ENCODE measurements at regions not wholly inside any gene's neighbourhood (a gene's known extent, or its start where the extent isn't known, plus 50 kb on each side); places are given as distances from the start of the nearest gene placed in this dataset.
"Not testable (repeated sequence)": the region's sequence is repeated elsewhere in the genome, so short reads cannot be mapped to it uniquely, and the experiment has no call there.

DNA sequence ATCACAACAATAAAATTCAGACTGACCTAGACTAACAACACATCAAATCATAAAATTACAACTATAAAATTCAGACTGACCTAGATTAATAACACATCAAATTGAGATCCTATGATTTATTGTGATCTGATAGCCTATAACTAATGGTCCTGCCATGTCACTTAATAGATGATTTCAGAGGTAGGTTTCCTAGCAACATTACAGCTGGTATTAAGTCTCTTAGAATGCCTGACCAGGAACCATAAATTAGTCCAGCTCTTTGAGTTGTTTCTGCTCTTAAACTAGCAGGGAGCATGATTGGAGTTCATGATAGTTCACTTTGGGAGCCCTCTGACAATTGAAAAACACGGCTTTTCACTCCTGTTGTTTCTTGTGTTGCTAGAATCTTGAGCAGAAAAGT lies 318.9 kb downstream of the BMPER start:
- POLR2A ChIA-PET, result no interaction called here
- intact Hi-C loops (cut with micrococcal nuclease), result no loop called here
- Mint-ChIP-seq H3K4me1 (ENCODE audit: insufficient read depth, unreplicated experiment) (no peaks in the 10 kb centered on the region), H3K36me3 (ENCODE audit: insufficient read depth, unreplicated experiment) (no peaks in the 10 kb centered on the region), H3K27me3 (ENCODE audit: insufficient read depth, unreplicated experiment) (no peaks in the 10 kb centered on the region), H3K4me3 (ENCODE audit: unreplicated experiment) (no peak overlapping the region), H3K9me3 (ENCODE audit: unreplicated experiment) (no peaks in the 10 kb centered on the region), H3K27ac (ENCODE audit: low read depth, unreplicated experiment) (no peak overlapping the region)
- CTCF ChIA-PET, result no interaction called here
- TF ChIP-seq, protein P1, sequence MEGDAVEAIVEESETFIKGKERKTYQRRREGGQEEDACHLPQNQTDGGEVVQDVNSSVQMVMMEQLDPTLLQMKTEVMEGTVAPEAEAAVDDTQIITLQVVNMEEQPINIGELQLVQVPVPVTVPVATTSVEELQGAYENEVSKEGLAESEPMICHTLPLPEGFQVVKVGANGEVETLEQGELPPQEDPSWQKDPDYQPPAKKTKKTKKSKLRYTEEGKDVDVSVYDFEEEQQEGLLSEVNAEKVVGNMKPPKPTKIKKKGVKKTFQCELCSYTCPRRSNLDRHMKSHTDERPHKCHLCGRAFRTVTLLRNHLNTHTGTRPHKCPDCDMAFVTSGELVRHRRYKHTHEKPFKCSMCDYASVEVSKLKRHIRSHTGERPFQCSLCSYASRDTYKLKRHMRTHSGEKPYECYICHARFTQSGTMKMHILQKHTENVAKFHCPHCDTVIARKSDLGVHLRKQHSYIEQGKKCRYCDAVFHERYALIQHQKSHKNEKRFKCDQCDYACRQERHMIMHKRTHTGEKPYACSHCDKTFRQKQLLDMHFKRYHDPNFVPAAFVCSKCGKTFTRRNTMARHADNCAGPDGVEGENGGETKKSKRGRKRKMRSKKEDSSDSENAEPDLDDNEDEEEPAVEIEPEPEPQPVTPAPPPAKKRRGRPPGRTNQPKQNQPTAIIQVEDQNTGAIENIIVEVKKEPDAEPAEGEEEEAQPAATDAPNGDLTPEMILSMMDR (IDR thresholded peaks at IDR 0.05; ENCODE audit: unreplicated experiment), result no peak
- BruUV-seq (replicated peaks), result no TSS peak
- no peak for DNase-seq (ENCODE audit: unreplicated experiment)

DNA sequence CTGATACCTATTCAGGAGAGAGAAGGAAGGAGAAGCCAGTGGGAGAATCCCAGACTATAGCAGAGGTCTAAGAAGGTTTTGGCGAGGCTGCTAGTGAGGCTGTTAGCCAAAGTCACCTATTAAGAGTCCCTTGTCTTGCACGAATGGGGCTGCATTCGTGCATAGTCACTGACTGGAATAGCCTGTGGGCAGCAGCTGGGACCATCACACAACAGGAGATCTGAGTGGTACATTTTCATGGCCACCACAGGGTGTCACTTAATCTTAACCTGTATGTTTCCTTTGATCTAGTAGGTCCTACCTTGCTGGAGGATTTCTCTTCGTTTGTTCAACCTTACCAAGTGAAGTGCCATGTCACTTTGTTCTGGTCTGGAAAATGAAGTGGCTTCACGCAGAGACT lies 319.9 kb downstream of the BMPER start:
- ChIA-PET POLR2A (no interaction called here), CTCF (interaction anchor here (1.1 kb wide), 1 partner anchor 91 kb away, joined by 6 read pairs; no protein-coding TSS in a partner anchor)
- Mint-ChIP-seq H3K27me3 (ENCODE audit: insufficient read depth, unreplicated experiment) (no peaks in the 10 kb centered on the region), H3K4me3 (ENCODE audit: unreplicated experiment) (no peak overlapping the region), H3K4me1 (ENCODE audit: insufficient read depth, unreplicated experiment) (no peaks in the 10 kb centered on the region), H3K27ac (ENCODE audit: low read depth, unreplicated experiment) (no peak overlapping the region), H3K36me3 (ENCODE audit: insufficient read depth, unreplicated experiment) (no peaks in the 10 kb centered on the region), H3K9me3 (ENCODE audit: unreplicated experiment) (no peaks in the 10 kb centered on the region)
- TF ChIP-seq, protein P1 (IDR thresholded peaks at IDR 0.05; ENCODE audit: unreplicated experiment), result no peak
- no TSS peak for BruUV-seq (replicated peaks)
- no peak for DNase-seq (ENCODE audit: unreplicated experiment)
- intact Hi-C loops (cut with micrococcal nuclease), result no loop called here

DNA sequence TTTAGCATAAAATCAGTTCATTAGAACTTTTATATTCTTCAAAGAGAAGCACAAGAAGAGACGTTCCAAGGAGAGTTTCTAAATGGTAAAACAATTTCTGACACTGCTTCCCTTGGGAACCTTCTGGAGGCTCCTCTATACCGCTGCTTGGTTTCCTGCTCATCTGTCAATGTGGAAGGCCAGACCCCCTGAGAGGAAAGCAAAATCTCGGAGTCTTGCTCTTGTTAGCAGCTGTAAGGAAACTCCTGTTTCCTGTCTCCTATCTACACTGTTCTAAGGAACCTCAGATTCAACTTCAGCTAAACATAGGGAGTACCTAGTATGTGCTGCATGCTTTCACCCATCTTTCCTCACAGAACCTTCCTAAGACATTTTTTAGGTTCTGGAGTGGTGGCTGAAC lies 322.2 kb downstream of the BMPER start:
- Mint-ChIP-seq H3K9me3 (ENCODE audit: unreplicated experiment) (no peaks in the 10 kb centered on the region), H3K36me3 (ENCODE audit: insufficient read depth, unreplicated experiment) (no peaks in the 10 kb centered on the region), H3K4me3 (ENCODE audit: unreplicated experiment) (no peak overlapping the region), H3K4me1 (ENCODE audit: insufficient read depth, unreplicated experiment) (no peaks in the 10 kb centered on the region), H3K27me3 (ENCODE audit: insufficient read depth, unreplicated experiment) (no peaks in the 10 kb centered on the region), H3K27ac (ENCODE audit: low read depth, unreplicated experiment) (no peak overlapping the region)
- TF ChIP-seq, protein P1 (IDR thresholded peaks at IDR 0.05; ENCODE audit: unreplicated experiment), result no peak
- intact Hi-C loops (cut with micrococcal nuclease), result no loop called here
- ChIA-PET POLR2A (no interaction called here), CTCF (interaction anchor here (1.0 kb wide), 1 partner anchor 1469 kb away, joined by 4 read pairs; no protein-coding TSS in a partner anchor)
- DNase-seq (ENCODE audit: unreplicated experiment), result no peak
- BruUV-seq (replicated peaks), result no TSS peak

DNA sequence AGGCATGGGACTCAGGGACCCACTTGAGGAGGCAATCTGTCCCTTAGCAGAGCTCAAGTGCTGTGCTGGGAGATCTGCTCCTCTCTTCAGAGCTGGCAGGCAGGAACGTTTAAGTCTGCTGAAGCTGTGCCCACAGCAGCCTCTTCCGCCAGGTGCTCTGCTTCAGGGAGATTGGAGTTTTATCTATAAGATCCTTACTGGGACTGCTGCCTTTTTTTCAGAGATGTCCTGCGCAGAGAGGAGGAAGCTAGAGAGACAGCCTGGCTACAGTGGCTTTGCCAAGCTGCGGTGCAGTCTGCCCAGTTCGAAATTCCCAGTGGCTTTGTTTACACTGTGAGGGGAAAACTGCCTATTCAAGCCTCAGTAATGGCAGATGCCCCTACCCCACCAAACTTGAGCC lies 329.8 kb downstream of the BMPER start:
- POLR2A ChIA-PET, result not testable (repeated sequence)
- CTCF ChIA-PET, result interaction anchor here (0.5 to 1.1 kb wide), 4 partner anchors 21 to 1913 kb away, joined by 3 to 5 read pairs (median 4); no protein-coding TSS in a partner anchor

DNA sequence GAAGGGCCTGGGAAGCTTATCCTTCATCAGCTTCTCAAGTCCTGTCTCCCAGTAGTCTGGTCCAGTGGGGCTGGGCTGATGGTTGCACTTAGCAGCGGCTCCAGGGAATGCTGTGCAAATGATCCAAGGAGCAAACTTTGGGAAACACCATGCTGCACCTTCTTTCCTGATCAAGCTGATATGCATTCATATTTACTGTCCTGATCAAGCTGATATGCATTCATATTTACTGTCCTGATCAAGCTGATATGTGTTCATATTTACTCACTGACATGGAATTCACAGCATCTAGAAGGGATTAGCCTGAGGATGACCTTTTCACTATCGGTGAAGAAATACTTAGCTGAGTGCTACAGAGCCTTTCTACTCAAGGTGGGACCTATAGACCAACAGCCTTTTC lies 330.7 kb downstream of the BMPER start:
- BruUV-seq (replicated peaks), result no TSS peak
- no peak for DNase-seq (ENCODE audit: unreplicated experiment)
- Mint-ChIP-seq H3K27ac (ENCODE audit: low read depth, unreplicated experiment) (no peak overlapping the region), H3K9me3 (ENCODE audit: unreplicated experiment) (no peaks in the 10 kb centered on the region), H3K27me3 (ENCODE audit: insufficient read depth, unreplicated experiment) (no peaks in the 10 kb centered on the region), H3K4me1 (ENCODE audit: insufficient read depth, unreplicated experiment) (no peaks in the 10 kb centered on the region), H3K36me3 (ENCODE audit: insufficient read depth, unreplicated experiment) (no peaks in the 10 kb centered on the region), H3K4me3 (ENCODE audit: unreplicated experiment) (no peak overlapping the region)
- ChIA-PET CTCF (interaction anchor here (0.9 to 1.1 kb wide), 2 partner anchors 20 to 22 kb away, joined by 4 to 5 read pairs; no protein-coding TSS in a partner anchor), POLR2A (no interaction called here)
- TF ChIP-seq, protein P1 (IDR thresholded peaks at IDR 0.05; ENCODE audit: unreplicated experiment), result no peak
- intact Hi-C loops (cut with micrococcal nuclease), result no loop called here

More for the DNA sequence above, 329.8 kb downstream of the BMPER start:
- BruUV-seq (replicated peaks); H3K27me3 Mint-ChIP-seq (ENCODE audit: insufficient read depth, unreplicated experiment); H3K4me3 Mint-ChIP-seq (ENCODE audit: unreplicated experiment); H3K9me3 Mint-ChIP-seq (ENCODE audit: unreplicated experiment); H3K36me3 Mint-ChIP-seq (ENCODE audit: insufficient read depth, unreplicated experiment); H3K4me1 Mint-ChIP-seq (ENCODE audit: insufficient read depth, unreplicated experiment); intact Hi-C loops (cut with micrococcal nuclease); H3K27ac Mint-ChIP-seq (ENCODE audit: low read depth, unreplicated experiment); DNase-seq (ENCODE audit: unreplicated experiment): not testable (repeated sequence)

All from MCF 10A (cell line).